Loucy (cell line): ENCODE measurements at regions not wholly inside any gene's neighbourhood (a gene's known extent, or its start where the extent isn't known, plus 50 kb on each side); places are given as distances from the start of the nearest gene placed in this dataset.

ENCODE experiments used
- H2AFZ ChIP-seq: fragments of 200-600 bp; sonication (generic); 2 replicates; pipeline ENCODE4 v1.6.0; 2016; ENCODE audit warnings: antibody characterized with exemption, mild to moderate bottlenecking, low read length, moderate library complexity
- H3F3A ChIP-seq: fragments of 200-600 bp; 2 replicates; pipeline ENCODE4 v1.6.0; 2016; ENCODE audit warnings: antibody characterized with exemption, low read depth, mild to moderate bottlenecking
- H3K27me3 ChIP-seq: fragments of 200-600 bp; sonication (generic); 2 replicates; pipeline ENCODE4 v1.6.1; 2014; ENCODE audit warnings: low read length, mild to moderate bottlenecking; ENCODE audit not compliant: insufficient read depth, poor library complexity, severe bottlenecking
- H3K36me3 ChIP-seq: fragments of 200-600 bp; sonication (generic); 2 replicates; pipeline ENCODE4 v1.6.1; 2016; ENCODE audit warnings: low read length; ENCODE audit not compliant: insufficient read depth
- H3K4me1 ChIP-seq: fragments of 200-600 bp; sonication (generic); 2 replicates; pipeline ENCODE4 v1.5.1; 2014; ENCODE audit warnings: low read length, mild to moderate bottlenecking; ENCODE audit not compliant: insufficient read depth, poor library complexity, severe bottlenecking
- H3K4me2 ChIP-seq: fragments of 200-600 bp; sonication (generic); 2 replicates; pipeline ENCODE4 v1.6.0; 2014; ENCODE audit warnings: antibody characterized with exemption, low read length, low read depth, mild to moderate bottlenecking; ENCODE audit not compliant: poor library complexity, severe bottlenecking
- H3K4me3 ChIP-seq: fragments of 200-600 bp; sonication (generic); 2 replicates; pipeline ENCODE4 v1.5.1; 2014; ENCODE audit warnings: low read length, mild to moderate bottlenecking, mixed read lengths; ENCODE audit not compliant: poor library complexity, severe bottlenecking
- H3K79me2 ChIP-seq: fragments of 200-600 bp; sonication (generic); 2 replicates; pipeline ENCODE4 v1.6.1; 2014; ENCODE audit warnings: low read length; ENCODE audit not compliant: insufficient read depth
- H3K9ac ChIP-seq: fragments of 200-600 bp; sonication (generic); 2 replicates; pipeline ENCODE4 v1.6.0; 2014; ENCODE audit warnings: mild to moderate bottlenecking, low read depth, low read length, moderate library complexity; ENCODE audit not compliant: poor library complexity, severe bottlenecking
- H3K9me2 ChIP-seq: fragments of 200-600 bp; sonication (generic); replicated peaks from 2 replicates; pipeline ENCODE4 v1.6.1; 2016; ENCODE audit warnings: low read depth, low read length, mixed read lengths
- H3K9me3 ChIP-seq: fragments of 200-600 bp; sonication (generic); 2 replicates; pipeline ENCODE4 v1.6.1; 2014; ENCODE audit warnings: mild to moderate bottlenecking, antibody characterized with exemption, low read length, low read depth; ENCODE audit not compliant: insufficient read depth
- H4K20me1 ChIP-seq: fragments of 200-600 bp; sonication (generic); 2 replicates; pipeline ENCODE4 v1.6.0; 2014; ENCODE audit warnings: antibody characterized with exemption, low read length, mild to moderate bottlenecking; ENCODE audit not compliant: insufficient read depth, poor library complexity, severe bottlenecking
- EZH2phosphoT487 ChIP-seq: fragments of 200-600 bp; IDR thresholded peaks from 2 replicates; pipeline ENCODE4 v1.6.1; 2018; ENCODE audit warnings: antibody characterized with exemption, mild to moderate bottlenecking, moderate library complexity, borderline replicate concordance
- TF ChIP-seq, protein P1 (sequence below): fragments of 200-600 bp; sonication (generic); conservative IDR thresholded peaks from 2 replicates; pipeline ENCODE4 v1.5.1; 2014; ENCODE audit warnings: mild to moderate bottlenecking, antibody characterized with exemption, low read length

DNA sequence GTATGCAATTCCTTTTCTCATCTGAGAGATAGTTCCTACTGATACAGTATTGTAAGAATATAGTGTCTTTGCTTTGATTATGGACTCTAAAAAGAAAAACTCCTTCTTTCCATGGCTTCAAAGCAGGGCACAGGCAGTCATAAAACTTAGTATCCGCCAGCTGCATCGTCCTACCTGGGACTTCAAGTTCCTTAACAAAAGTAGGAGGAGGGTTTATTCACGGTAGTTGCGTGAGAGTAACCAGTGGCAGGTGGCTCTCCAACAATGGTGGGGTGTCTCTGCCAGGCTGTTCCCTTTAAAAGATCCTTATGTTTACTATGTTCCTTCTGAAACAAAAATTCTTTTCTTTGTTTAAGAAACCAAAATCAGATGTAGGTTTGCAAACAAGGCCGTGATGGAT, 173.5 kb upstream of the DMAC1 start:
- Histone ChIP-seq H2AFZ (peak overlapping the region; percentile 40; the same call in 1 of the 2 replicates), H3K9me2 (no peaks in the 10 kb centered on the region)
- TF ChIP-seq, protein P1, sequence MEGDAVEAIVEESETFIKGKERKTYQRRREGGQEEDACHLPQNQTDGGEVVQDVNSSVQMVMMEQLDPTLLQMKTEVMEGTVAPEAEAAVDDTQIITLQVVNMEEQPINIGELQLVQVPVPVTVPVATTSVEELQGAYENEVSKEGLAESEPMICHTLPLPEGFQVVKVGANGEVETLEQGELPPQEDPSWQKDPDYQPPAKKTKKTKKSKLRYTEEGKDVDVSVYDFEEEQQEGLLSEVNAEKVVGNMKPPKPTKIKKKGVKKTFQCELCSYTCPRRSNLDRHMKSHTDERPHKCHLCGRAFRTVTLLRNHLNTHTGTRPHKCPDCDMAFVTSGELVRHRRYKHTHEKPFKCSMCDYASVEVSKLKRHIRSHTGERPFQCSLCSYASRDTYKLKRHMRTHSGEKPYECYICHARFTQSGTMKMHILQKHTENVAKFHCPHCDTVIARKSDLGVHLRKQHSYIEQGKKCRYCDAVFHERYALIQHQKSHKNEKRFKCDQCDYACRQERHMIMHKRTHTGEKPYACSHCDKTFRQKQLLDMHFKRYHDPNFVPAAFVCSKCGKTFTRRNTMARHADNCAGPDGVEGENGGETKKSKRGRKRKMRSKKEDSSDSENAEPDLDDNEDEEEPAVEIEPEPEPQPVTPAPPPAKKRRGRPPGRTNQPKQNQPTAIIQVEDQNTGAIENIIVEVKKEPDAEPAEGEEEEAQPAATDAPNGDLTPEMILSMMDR, result no peak
- no peak for TF ChIP-seq EZH2phosphoT487

DNA sequence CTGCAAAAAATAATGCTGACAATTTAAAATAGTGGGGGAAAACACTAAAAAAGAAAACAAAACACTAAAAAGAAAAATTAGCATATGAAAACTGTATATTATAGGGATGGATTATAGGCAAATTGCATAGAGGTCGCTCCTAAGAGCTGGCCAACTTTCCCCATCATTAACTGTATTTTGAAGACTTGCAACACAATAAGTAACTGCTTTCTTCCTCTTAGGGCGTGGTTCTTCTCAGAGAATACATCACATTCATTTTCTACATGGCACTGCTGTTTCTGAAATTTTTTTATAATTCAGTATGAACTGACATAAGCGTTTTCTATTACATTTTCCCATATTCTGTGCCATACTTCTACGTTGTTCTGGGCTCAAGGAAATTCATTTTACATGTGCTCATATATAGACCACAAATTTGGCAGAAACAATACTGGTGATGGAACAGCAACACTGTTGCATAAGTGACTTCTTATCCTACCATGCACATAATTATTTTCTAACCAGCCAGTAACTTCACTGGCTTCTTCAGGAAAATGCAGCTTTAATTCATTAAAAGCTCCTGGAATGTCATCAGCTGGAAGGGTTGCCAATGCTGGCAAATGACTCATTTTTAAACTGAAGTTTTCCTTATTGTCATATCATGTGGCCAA, 171.2 kb upstream of the DMAC1 start:
- no peaks in the 10 kb centered on the region for H3F3A ChIP-seq
- no peak overlapping the region for H2AFZ ChIP-seq
- no peaks in the 10 kb centered on the region for H3K27me3 ChIP-seq
- no peak overlapping the region for H3K4me2 ChIP-seq
- no peaks in the 10 kb centered on the region for H3K9me2 ChIP-seq
- TF ChIP-seq EZH2phosphoT487, result no peak
- TF ChIP-seq, protein P1, result no peak
- no peaks in the 10 kb centered on the region for H4K20me1 ChIP-seq
- H3K9me3 ChIP-seq, result no peaks in the 10 kb centered on the region
- H3K36me3 ChIP-seq, result no peaks in the 10 kb centered on the region
- peaks cover 35% of the 10 kb centered on the region for H3K4me1 ChIP-seq
- H3K9ac ChIP-seq, result no peak overlapping the region
- no peaks in the 10 kb centered on the region for H3K79me2 ChIP-seq
- H3K4me3 ChIP-seq, result no peak overlapping the region

More for the DNA sequence above, 173.5 kb upstream of the DMAC1 start:
- no peaks in the 10 kb centered on the region for H3K27me3 ChIP-seq
- no peaks in the 10 kb centered on the region for H3K36me3 ChIP-seq
- H3K9me3 ChIP-seq, result no peaks in the 10 kb centered on the region
- H3K9ac ChIP-seq, result peak overlapping the region; percentile 29
- no peaks in the 10 kb centered on the region for H3K79me2 ChIP-seq
- peaks cover 51% of the 10 kb centered on the region for H3K4me1 ChIP-seq
- peak overlapping the region; percentile 60 for H3K4me2 ChIP-seq
- peak overlapping the region; percentile 2 for H3K4me3 ChIP-seq
- H3F3A ChIP-seq, result peaks cover 7% of the 10 kb centered on the region; the same call in 1 of the 2 replicates
- no peaks in the 10 kb centered on the region for H4K20me1 ChIP-seq

DNA sequence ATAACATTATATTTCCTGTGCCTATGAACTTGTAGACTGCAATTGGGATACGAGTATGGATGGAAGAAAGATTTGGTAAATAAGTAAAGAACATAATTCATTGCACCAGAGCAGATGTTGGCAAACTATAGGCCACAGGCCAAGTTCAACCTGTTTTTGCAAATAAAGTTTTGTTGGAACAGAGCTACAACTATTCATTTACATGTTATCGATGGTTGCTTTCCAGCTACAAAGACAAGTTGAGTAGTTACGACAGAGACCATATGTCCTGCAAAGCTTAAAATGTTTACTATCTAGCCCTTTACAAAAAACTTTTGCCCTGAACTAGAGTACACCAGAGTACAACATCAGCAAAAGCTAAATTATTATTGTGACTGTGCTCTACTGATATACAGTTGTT, 169.1 kb upstream of the DMAC1 start:
- Histone ChIP-seq H3F3A (no peaks in the 10 kb centered on the region), H3K9me3 (no peaks in the 10 kb centered on the region), H3K4me2 (no peak overlapping the region), H2AFZ (no peak overlapping the region), H3K79me2 (no peaks in the 10 kb centered on the region), H3K27me3 (no peaks in the 10 kb centered on the region), H4K20me1 (no peaks in the 10 kb centered on the region), H3K4me1 (peaks cover 16% of the 10 kb centered on the region), H3K36me3 (no peaks in the 10 kb centered on the region), H3K9me2 (no peaks in the 10 kb centered on the region), H3K9ac (no peak overlapping the region), H3K4me3 (no peak overlapping the region)
- no peak for TF ChIP-seq EZH2phosphoT487
- TF ChIP-seq, protein P1, result no peak
